Lower lobe of right lung (tissue), 2 donors: ENCODE measurements at regions not wholly inside any gene's neighbourhood (a gene's known extent, or its start where the extent isn't known, plus 50 kb on each side); places are given as distances from the start of the nearest gene placed in this dataset.

Experiments used
- ATAC-seq, 2 donors: fragments of 200-7000 bp; cut with Tn5 transposase; one replicate each; pipeline ENCODE4 v1.9.1; 2020 to 2022; ENCODE audit warnings: mild to moderate bottlenecking in 2 of 2, moderate library complexity in 2 of 2
- DNase-seq: peaks from one replicate; pipeline ENCODE4 v3.0.0-alpha.2; 2020
- H3K27ac ChIP-seq: fragments of 200-600 bp; one replicate; pipeline ENCODE4 v1.8.0; 2022
- H3K27me3 ChIP-seq: fragments of 200-600 bp; one replicate; pipeline ENCODE4 v1.8.0; 2022; ENCODE audit warnings: low read depth
- H3K36me3 ChIP-seq: fragments of 200-600 bp; one replicate; pipeline ENCODE4 v1.8.0; 2022; ENCODE audit warnings: mild to moderate bottlenecking
- H3K4me1 ChIP-seq: fragments of 200-600 bp; one replicate; pipeline ENCODE4 v1.8.0; 2022
- H3K4me3 ChIP-seq: fragments of 200-600 bp; one replicate; pipeline ENCODE4 v1.8.0; 2022; ENCODE audit warnings: mild to moderate bottlenecking
- H3K9me3 ChIP-seq: fragments of 200-600 bp; one replicate; pipeline ENCODE4 v1.8.0; 2022
- intact Hi-C: fragments of 100-400 bp; cut with DNase I; formaldehyde crosslinking; loops from one replicate; pipeline ENCODE4 v1.11.0; 2022
- TF ChIP-seq, protein P1 (sequence below): fragments of 200-600 bp; IDR thresholded peaks from one replicate; pipeline ENCODE4 v1.8.0; 2022; ENCODE audit warnings: antibody characterized with exemption, mild to moderate bottlenecking
- donor health status: DM: no; HTN: yes; CAD: no; lungs with severe emphysema.

- no peaks in the 10 kb centered on the region for H3K27me3 ChIP-seq
- DNase-seq (no peak), ATAC-seq (peak; percentile 74 to 89)
- no peak overlapping the region for H3K4me3 ChIP-seq
- no peaks in the 10 kb centered on the region for H3K36me3 ChIP-seq
- H3K27ac ChIP-seq: no peak overlapping the region
- TF ChIP-seq, protein P1, sequence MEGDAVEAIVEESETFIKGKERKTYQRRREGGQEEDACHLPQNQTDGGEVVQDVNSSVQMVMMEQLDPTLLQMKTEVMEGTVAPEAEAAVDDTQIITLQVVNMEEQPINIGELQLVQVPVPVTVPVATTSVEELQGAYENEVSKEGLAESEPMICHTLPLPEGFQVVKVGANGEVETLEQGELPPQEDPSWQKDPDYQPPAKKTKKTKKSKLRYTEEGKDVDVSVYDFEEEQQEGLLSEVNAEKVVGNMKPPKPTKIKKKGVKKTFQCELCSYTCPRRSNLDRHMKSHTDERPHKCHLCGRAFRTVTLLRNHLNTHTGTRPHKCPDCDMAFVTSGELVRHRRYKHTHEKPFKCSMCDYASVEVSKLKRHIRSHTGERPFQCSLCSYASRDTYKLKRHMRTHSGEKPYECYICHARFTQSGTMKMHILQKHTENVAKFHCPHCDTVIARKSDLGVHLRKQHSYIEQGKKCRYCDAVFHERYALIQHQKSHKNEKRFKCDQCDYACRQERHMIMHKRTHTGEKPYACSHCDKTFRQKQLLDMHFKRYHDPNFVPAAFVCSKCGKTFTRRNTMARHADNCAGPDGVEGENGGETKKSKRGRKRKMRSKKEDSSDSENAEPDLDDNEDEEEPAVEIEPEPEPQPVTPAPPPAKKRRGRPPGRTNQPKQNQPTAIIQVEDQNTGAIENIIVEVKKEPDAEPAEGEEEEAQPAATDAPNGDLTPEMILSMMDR: no peak
- no peaks in the 10 kb centered on the region for H3K4me1 ChIP-seq
- intact Hi-C loops: no loop called here
- no peaks in the 10 kb centered on the region for H3K9me3 ChIP-seq
These were observed 400.9 kb upstream of the PDE3A start for GRCh38 chr12:19967431-19967830.

GRCh38 chr12:19970116-19970515 is 398.2 kb upstream of the PDE3A start:
- no peaks in the 10 kb centered on the region for H3K4me1 ChIP-seq
- H3K9me3 ChIP-seq: no peaks in the 10 kb centered on the region
- H3K27me3 ChIP-seq: no peaks in the 10 kb centered on the region
- intact Hi-C loops: no loop called here
- DNase-seq: no peak
- H3K27ac ChIP-seq: no peak overlapping the region
- TF ChIP-seq, protein P1: no peak
- ATAC-seq: no peak
- no peaks in the 10 kb centered on the region for H3K36me3 ChIP-seq
- no peak overlapping the region for H3K4me3 ChIP-seq

DNA sequence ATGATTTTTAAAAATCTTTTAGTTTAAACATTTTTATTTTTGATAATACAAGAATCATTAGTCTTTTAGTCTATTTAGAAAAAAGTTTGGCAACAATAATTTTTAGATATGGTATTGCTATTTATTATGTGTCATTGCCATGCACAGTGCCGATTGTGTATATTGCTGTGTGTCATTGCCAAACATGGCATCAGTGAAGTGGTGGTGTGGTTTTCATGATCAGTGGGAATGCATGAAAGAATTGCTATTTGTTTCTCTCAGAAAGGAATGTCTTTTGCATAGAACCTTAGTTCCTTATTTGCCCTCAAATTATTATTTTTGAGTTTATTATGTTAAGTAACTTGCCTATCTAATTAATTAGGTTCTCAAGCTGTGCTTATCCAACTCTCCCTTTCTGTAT is 397.5 kb upstream of the PDE3A start:
- H3K4me3 ChIP-seq: no peak overlapping the region
- TF ChIP-seq, protein P1: no peak
- DNase-seq (no peak), ATAC-seq (no peak)
- no peaks in the 10 kb centered on the region for H3K27me3 ChIP-seq
- H3K27ac ChIP-seq: no peak overlapping the region
- H3K36me3 ChIP-seq: no peaks in the 10 kb centered on the region
- H3K4me1 ChIP-seq: no peaks in the 10 kb centered on the region
- no peaks in the 10 kb centered on the region for H3K9me3 ChIP-seq
- intact Hi-C loops: no loop called here

GRCh38 chr12:19971361-19972280 is 396.7 kb upstream of the PDE3A start:
- DNase-seq (no peak), ATAC-seq (no peak)
- Histone ChIP-seq H3K27me3 (no peaks in the 10 kb centered on the region), H3K27ac (no peak overlapping the region), H3K4me3 (no peak overlapping the region), H3K9me3 (no peaks in the 10 kb centered on the region), H3K4me1 (no peaks in the 10 kb centered on the region), H3K36me3 (no peaks in the 10 kb centered on the region)
- TF ChIP-seq, protein P1: no peak
- intact Hi-C loops: no loop called here

DNA sequence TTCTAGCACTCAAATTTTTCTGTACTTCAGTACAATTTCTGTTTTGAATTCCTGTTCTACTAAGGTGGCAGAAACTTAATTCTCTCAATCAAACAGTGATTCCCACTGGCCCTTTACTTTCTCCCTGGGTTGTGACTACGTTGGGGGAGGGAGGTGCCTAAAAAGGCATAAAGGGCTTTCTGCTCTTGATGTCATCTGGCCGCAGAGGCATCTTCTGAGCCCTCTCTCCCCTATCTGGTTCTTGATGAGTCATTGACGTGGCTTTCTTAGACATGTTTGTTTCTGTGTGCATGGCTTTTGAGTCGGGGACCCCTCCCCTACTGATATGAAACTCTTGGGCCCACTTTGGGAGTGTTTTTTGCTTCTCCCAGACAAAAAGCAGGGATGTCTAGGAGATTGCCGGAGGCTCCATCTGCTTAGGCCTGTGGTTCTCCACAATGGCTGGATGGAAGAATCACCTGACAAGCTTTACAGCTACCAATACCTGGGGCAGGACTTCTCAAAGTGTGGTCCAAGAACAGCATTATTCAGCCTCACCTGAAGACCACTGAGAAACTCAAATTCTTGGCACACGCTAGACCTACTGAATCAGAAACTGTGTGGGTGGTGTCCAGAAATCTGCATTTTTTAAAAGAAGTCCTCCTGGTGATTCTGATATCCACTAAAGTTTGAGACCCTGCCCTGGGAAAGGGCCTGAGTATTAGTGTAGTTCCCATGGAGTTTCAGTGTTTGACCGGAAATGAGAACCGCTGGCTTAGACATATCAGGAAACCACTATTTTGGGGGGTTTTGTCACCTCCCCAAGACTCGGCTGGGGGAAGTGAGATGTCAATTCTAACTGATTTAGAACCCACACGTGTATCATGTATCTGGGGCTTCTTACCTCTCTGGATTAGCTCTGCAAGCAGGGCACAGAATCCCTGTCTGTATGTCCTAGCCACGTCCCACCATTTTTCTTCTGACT is 395.7 kb upstream of the PDE3A start:
- intact Hi-C loops: no loop called here
- Histone ChIP-seq H3K36me3 (no peaks in the 10 kb centered on the region), H3K27ac (no peak overlapping the region), H3K9me3 (no peaks in the 10 kb centered on the region), H3K4me1 (no peaks in the 10 kb centered on the region), H3K27me3 (no peaks in the 10 kb centered on the region), H3K4me3 (no peak overlapping the region)
- ATAC-seq (no peak), DNase-seq (no peak)
- TF ChIP-seq, protein P1: no peak
